ENCODE measurements at regions not wholly inside any gene's neighbourhood (a gene's known extent, or its start where the extent isn't known, plus 50 kb on each side); places are given as distances from the start of the nearest gene placed in this dataset.

DNA sequence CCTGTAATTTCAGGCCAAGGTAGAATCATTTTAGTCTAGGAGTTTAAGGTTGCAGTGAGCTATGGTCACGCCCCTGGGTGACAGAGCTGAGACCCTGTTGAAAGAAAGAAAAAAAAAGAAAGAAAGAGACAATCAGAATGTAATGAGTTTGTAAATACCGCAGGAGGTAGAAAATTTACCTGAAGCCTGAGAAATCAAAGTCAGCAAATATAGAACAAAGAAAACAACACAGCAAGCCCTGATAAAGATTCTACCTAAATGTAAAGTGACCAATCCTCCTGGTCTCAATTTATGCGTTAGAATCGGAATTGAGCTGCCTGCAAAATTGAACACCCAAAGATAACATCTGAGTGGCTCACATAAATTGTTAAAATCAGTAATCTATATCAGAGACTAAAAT, 146.5 kb upstream of the ZNF184 start:
- TF ChIP-seq SKI (IDR thresholded peaks at IDR 0.05; ENCODE audit: partially characterized antibody) (no peak), ZFP91 (CRISPR knock-in tag; IDR thresholded peaks at IDR 0.05; ENCODE audit: borderline replicate concordance) (no peak), ZSCAN29 (CRISPR knock-in tag; conservative IDR thresholded peaks at IDR 0.05) (no peak), PCBP2 (optimal IDR thresholded peaks at IDR 0.05; ENCODE audit: low read depth, low read length, poor library complexity, severe bottlenecking) (no peak)
- TF ChIP-seq, protein P1, sequence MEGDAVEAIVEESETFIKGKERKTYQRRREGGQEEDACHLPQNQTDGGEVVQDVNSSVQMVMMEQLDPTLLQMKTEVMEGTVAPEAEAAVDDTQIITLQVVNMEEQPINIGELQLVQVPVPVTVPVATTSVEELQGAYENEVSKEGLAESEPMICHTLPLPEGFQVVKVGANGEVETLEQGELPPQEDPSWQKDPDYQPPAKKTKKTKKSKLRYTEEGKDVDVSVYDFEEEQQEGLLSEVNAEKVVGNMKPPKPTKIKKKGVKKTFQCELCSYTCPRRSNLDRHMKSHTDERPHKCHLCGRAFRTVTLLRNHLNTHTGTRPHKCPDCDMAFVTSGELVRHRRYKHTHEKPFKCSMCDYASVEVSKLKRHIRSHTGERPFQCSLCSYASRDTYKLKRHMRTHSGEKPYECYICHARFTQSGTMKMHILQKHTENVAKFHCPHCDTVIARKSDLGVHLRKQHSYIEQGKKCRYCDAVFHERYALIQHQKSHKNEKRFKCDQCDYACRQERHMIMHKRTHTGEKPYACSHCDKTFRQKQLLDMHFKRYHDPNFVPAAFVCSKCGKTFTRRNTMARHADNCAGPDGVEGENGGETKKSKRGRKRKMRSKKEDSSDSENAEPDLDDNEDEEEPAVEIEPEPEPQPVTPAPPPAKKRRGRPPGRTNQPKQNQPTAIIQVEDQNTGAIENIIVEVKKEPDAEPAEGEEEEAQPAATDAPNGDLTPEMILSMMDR (CRISPR knock-in tag; IDR thresholded peaks at IDR 0.05) = no peak

Measured in HepG2 (cell line).